PC-9 (cell line): ENCODE measurements at regions not wholly inside any gene's neighbourhood (a gene's known extent, or its start where the extent isn't known, plus 50 kb on each side); places are given as distances from the start of the nearest gene placed in this dataset.

Experiments
- BruUV-seq: library from RNA; stranded (reverse); fragments of 400-500 nt; replicated peaks from 2 replicates; lab custom pipeline; 2021; lab: Mats Ljungman, UMichigan
- CTCF ChIA-PET: fragments of 300-600 bp; sonication (Branson Sonifier 250); formaldehyde crosslinking; loops from one replicate; lab custom pipeline; 2022; ENCODE audit warnings: antibody characterized with exemption; lab: Charles Lee
- POLR2A ChIA-PET: fragments of 300-600 bp; sonication (Branson Sonifier 250); formaldehyde crosslinking; loops from one replicate; lab custom pipeline; 2022; ENCODE audit warnings: antibody characterized with exemption; ENCODE audit not compliant: unreplicated experiment; lab: Charles Lee
- DNase-seq, 2 experiments: peaks; one replicate each; pipeline versions ENCODE4 v3.0.0 to v3.0.0-alpha.2; 2015 to 2022; ENCODE audit warnings: mixed read lengths in 1 of 2
- H2AFZ ChIP-seq: fragments of 200-600 bp; sonication (generic); 2 replicates; pipeline ENCODE4 v1.8.1; 2017; ENCODE audit warnings: antibody characterized with exemption
- H3F3A ChIP-seq: fragments of 200-600 bp; sonication (generic); 2 replicates; pipeline ENCODE4 v1.8.1; 2017; ENCODE audit warnings: antibody characterized with exemption, mild to moderate bottlenecking, low read depth; ENCODE audit not compliant: insufficient read depth
- H3K27ac ChIP-seq: fragments of 200-600 bp; sonication (generic); 2 replicates; pipeline ENCODE4 v1.6.1; 2016; ENCODE audit warnings: mixed run types
- H3K27me3 ChIP-seq: fragments of 200-600 bp; sonication (generic); 2 replicates; pipeline ENCODE4 v1.6.1; 2016; ENCODE audit warnings: low read depth, mixed run types; ENCODE audit not compliant: insufficient read depth
- H3K36me3 ChIP-seq: fragments of 200-600 bp; sonication (generic); 2 replicates; pipeline ENCODE4 v1.6.1; 2016; ENCODE audit warnings: low read depth, mixed run types
- H3K4me1 ChIP-seq: fragments of 200-600 bp; sonication (generic); replicated peaks from 2 replicates; pipeline ENCODE4 v1.6.1; 2016; ENCODE audit warnings: mixed run types; ENCODE audit not compliant: insufficient read depth
- H3K4me2 ChIP-seq: fragments of 200-600 bp; sonication (generic); 2 replicates; pipeline ENCODE4 v1.6.1; 2017; ENCODE audit warnings: mixed run types
- H3K4me3 ChIP-seq: fragments of 200-600 bp; sonication (generic); 2 replicates; pipeline ENCODE4 v1.6.1; 2016; ENCODE audit warnings: mixed run types
- H3K79me2 ChIP-seq: fragments of 200-600 bp; sonication (generic); 2 replicates; pipeline ENCODE4 v1.6.1; 2017; ENCODE audit warnings: low read depth, mixed run types
- H3K9me2 ChIP-seq: fragments of 200-600 bp; sonication (generic); 2 replicates; pipeline ENCODE4 v1.8.1; 2017; ENCODE audit warnings: mild to moderate bottlenecking; ENCODE audit not compliant: insufficient read depth
- H3K9me3 ChIP-seq: fragments of 200-600 bp; sonication (generic); 2 replicates; pipeline ENCODE4 v1.8.1; 2016; ENCODE audit warnings: low read depth; ENCODE audit not compliant: insufficient read depth
- H4K20me1 ChIP-seq: fragments of 200-600 bp; sonication (generic); 2 replicates; pipeline ENCODE4 v1.8.1; 2017; ENCODE audit not compliant: insufficient read depth
- CTCF ChIP-seq: fragments of 200-600 bp; sonication (generic); conservative IDR thresholded peaks from 2 replicates; pipeline ENCODE4 v1.6.1; 2017; ENCODE audit warnings: mixed run types, antibody characterized with exemption, mild to moderate bottlenecking, moderate library complexity
- EZH2 ChIP-seq: fragments of 200-600 bp; sonication (generic); IDR thresholded peaks from 2 replicates; pipeline ENCODE4 v1.8.0; 2017; ENCODE audit warnings: antibody characterized with exemption, low read depth
- intact Hi-C: fragments of 100-400 bp; cut with micrococcal nuclease; formaldehyde crosslinking; loops from one replicate; pipeline ENCODE4 v1.10.0; 2022; ENCODE audit not compliant: unreplicated experiment

GRCh38 chr18:4582431-4583335 lies 127.6 kb upstream of the DLGAP1 start:
- DNase-seq, result no peak
- Histone ChIP-seq H3K4me3 (no peak overlapping the region), H3K9me3 (no peaks in the 10 kb centered on the region), H3K27ac (no peak overlapping the region), H3K4me2 (no peak overlapping the region), H3K79me2 (no peaks in the 10 kb centered on the region), H3K27me3 (no peaks in the 10 kb centered on the region), H2AFZ (no peak overlapping the region), H3K4me1 (no peaks in the 10 kb centered on the region), H4K20me1 (no peaks in the 10 kb centered on the region), H3K9me2 (no peaks in the 10 kb centered on the region), H3K36me3 (no peaks in the 10 kb centered on the region), H3F3A (no peaks in the 10 kb centered on the region)
- no TSS peak for BruUV-seq
- no peak for TF ChIP-seq EZH2
- TF ChIP-seq CTCF, result no peak
- ChIA-PET POLR2A (no interaction called here), CTCF (no interaction called here)
- intact Hi-C loops, result no loop called here

DNA sequence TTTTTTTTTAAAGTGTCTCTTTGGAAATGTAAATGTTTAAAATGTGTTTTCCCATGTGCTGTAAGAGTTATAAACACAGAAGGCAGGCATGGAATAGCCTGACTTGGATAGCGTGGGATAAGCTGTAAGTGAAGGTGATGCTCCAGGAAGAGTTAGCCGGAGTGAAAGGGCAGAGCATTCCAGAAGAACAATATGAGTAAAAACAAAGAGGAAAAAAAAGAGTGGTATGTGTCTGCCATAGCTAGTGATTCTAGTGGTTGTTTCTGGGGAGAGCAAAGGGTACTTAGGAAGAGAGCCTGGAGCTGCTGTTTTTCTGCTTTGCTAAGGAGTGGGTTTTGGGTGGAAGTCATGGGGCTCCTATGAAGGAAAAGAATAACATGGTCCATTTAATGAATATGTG lies 126.9 kb upstream of the DLGAP1 start:
- no peak for DNase-seq
- TF ChIP-seq EZH2 (no peak), CTCF (no peak)
- H3K27me3 ChIP-seq, result no peaks in the 10 kb centered on the region
- H3K4me2 ChIP-seq, result no peak overlapping the region
- H3K9me3 ChIP-seq, result no peaks in the 10 kb centered on the region
- H2AFZ ChIP-seq, result no peak overlapping the region
- H3K79me2 ChIP-seq, result no peaks in the 10 kb centered on the region
- H3K4me3 ChIP-seq, result no peak overlapping the region
- H3K27ac ChIP-seq, result no peak overlapping the region
- no peaks in the 10 kb centered on the region for H3K36me3 ChIP-seq
- no peaks in the 10 kb centered on the region for H3K9me2 ChIP-seq
- BruUV-seq, result no TSS peak
- H3K4me1 ChIP-seq, result no peaks in the 10 kb centered on the region
- H4K20me1 ChIP-seq, result no peaks in the 10 kb centered on the region
- POLR2A ChIA-PET, result no interaction called here
- CTCF ChIA-PET, result no interaction called here
- intact Hi-C loops, result no loop called here
- no peaks in the 10 kb centered on the region for H3F3A ChIP-seq

DNA sequence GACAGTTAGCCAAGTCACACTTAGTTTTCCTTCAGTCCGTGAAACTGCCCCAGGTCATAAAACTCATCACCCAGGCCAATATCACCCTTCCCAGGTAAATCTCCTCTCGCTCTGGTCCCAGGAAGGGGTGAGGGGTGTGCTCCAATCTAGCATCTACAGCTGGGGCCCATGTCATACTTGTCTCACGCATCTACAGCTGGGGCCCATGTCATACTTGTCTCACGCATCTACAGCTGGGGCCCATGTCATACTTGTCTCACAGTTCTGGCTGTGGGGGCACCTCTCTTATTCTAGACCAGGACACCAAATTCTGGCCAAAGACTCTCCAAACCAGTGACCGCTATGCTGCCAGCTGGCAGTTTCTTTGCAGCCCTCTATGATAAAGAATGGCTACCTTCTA lies 123.3 kb upstream of the DLGAP1 start:
- TF ChIP-seq CTCF (no peak), EZH2 (no peak)
- no peaks in the 10 kb centered on the region for H3K79me2 ChIP-seq
- H3K9me2 ChIP-seq, result no peaks in the 10 kb centered on the region
- no peak overlapping the region for H3K4me3 ChIP-seq
- H3K4me2 ChIP-seq, result no peak overlapping the region
- POLR2A ChIA-PET, result no interaction called here
- no peaks in the 10 kb centered on the region for H3F3A ChIP-seq
- no peaks in the 10 kb centered on the region for H3K9me3 ChIP-seq
- CTCF ChIA-PET, result no interaction called here
- no peak overlapping the region for H2AFZ ChIP-seq
- intact Hi-C loops, result no loop called here
- H3K27ac ChIP-seq, result no peak overlapping the region
- H3K27me3 ChIP-seq, result no peaks in the 10 kb centered on the region
- no TSS peak for BruUV-seq
- H4K20me1 ChIP-seq, result no peaks in the 10 kb centered on the region
- no peaks in the 10 kb centered on the region for H3K36me3 ChIP-seq
- H3K4me1 ChIP-seq, result no peaks in the 10 kb centered on the region
- DNase-seq, result no peak
